HepG2 (cell line): ENCODE measurements at regions not wholly inside any gene's neighbourhood (a gene's known extent, or its start where the extent isn't known, plus 50 kb on each side); places are given as distances from the start of the nearest gene placed in this dataset.

Experiments
- BCLAF1 ChIP-seq: fragments of 450-650 bp; IDR thresholded peaks from 2 replicates; pipeline ENCODE4 v1.6.1; 2017; ENCODE audit warnings: mild to moderate bottlenecking
- DMTF1 ChIP-seq: sonication (generic); formaldehyde crosslinking; IDR thresholded peaks from 2 replicates; pipeline ENCODE4 v1.4.0; 2020; ENCODE audit warnings: mild to moderate bottlenecking, missing genetic modification reagents
- TF ChIP-seq, protein P1 (sequence below): sonication (generic); formaldehyde crosslinking; conservative IDR thresholded peaks from 2 replicates; pipeline ENCODE4 v1.4.0; 2020; ENCODE audit warnings: missing genetic modification reagents
- TF ChIP-seq, protein P2 (sequence below): sonication (generic); formaldehyde crosslinking; IDR thresholded peaks from 2 replicates; pipeline ENCODE4 v1.5.0; 2020; ENCODE audit warnings: missing genetic modification reagents
- TF ChIP-seq, protein P3 (sequence below): sonication (generic); formaldehyde crosslinking; IDR thresholded peaks from 2 replicates; pipeline ENCODE4 v1.4.0; 2020; ENCODE audit warnings: low read depth, missing genetic modification reagents

- no peak for TF ChIP-seq DMTF1
- no peak for TF ChIP-seq BCLAF1
- TF ChIP-seq, protein P1, sequence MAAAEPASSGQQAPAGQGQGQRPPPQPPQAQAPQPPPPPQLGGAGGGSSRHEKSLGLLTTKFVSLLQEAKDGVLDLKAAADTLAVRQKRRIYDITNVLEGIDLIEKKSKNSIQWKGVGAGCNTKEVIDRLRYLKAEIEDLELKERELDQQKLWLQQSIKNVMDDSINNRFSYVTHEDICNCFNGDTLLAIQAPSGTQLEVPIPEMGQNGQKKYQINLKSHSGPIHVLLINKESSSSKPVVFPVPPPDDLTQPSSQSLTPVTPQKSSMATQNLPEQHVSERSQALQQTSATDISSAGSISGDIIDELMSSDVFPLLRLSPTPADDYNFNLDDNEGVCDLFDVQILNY (CRISPR knock-in tag): no peak
- TF ChIP-seq, protein P2, sequence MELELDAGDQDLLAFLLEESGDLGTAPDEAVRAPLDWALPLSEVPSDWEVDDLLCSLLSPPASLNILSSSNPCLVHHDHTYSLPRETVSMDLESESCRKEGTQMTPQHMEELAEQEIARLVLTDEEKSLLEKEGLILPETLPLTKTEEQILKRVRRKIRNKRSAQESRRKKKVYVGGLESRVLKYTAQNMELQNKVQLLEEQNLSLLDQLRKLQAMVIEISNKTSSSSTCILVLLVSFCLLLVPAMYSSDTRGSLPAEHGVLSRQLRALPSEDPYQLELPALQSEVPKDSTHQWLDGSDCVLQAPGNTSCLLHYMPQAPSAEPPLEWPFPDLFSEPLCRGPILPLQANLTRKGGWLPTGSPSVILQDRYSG (CRISPR knock-in tag): no peak
- TF ChIP-seq, protein P3, sequence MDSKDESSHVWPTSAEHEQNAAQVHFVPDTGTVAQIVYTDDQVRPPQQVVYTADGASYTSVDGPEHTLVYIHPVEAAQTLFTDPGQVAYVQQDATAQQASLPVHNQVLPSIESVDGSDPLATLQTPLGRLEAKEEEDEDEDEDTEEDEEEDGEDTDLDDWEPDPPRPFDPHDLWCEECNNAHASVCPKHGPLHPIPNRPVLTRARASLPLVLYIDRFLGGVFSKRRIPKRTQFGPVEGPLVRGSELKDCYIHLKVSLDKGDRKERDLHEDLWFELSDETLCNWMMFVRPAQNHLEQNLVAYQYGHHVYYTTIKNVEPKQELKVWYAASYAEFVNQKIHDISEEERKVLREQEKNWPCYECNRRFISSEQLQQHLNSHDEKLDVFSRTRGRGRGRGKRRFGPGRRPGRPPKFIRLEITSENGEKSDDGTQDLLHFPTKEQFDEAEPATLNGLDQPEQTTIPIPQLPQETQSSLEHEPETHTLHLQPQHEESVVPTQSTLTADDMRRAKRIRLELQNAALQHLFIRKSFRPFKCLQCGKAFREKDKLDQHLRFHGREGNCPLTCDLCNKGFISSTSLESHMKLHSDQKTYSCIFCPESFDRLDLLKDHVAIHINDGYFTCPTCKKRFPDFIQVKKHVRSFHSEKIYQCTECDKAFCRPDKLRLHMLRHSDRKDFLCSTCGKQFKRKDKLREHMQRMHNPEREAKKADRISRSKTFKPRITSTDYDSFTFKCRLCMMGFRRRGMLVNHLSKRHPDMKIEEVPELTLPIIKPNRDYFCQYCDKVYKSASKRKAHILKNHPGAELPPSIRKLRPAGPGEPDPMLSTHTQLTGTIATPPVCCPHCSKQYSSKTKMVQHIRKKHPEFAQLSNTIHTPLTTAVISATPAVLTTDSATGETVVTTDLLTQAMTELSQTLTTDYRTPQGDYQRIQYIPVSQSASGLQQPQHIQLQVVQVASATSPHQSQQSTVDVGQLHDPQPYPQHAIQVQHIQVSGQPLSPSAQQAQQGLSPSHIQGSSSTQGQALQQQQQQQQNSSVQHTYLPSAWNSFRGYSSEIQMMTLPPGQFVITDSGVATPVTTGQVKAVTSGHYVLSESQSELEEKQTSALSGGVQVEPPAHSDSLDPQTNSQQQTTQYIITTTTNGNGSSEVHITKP (CRISPR knock-in tag): no peak
Observed at GRCh38 chr7:67777119-67777518, 780.5 kb downstream of the TYW1 start (continued).
